NAMALWA (cell line): ENCODE measurements at regions not wholly inside any gene's neighbourhood (a gene's known extent, or its start where the extent isn't known, plus 50 kb on each side); places are given as distances from the start of the nearest gene placed in this dataset.
"Not testable (repeated sequence)": the region's sequence is repeated elsewhere in the genome, so short reads cannot be mapped to it uniquely, and the experiment has no call there.

Source experiments
- DNase-seq: peaks from one replicate; pipeline ENCODE4 v3.0.0-alpha.2; 2015; ENCODE audit warnings: low spot score

GRCh38 chr14:58730792-58731464, 93.2 kb downstream of the DACT1 start:
- DNase-seq, result no peak

- no peak for DNase-seq
Measured at GRCh38 chr14:58731465-58732293, 93.9 kb downstream of the DACT1 start.

GRCh38 chr14:58732387-58732786, 94.6 kb downstream of the DACT1 start:
- no peak for DNase-seq

GRCh38 chr14:58733451-58734208, 95.9 kb downstream of the DACT1 start:
- no peak for DNase-seq

- no peak for DNase-seq
Measured at GRCh38 chr14:58735596-58735995, 97.8 kb downstream of the DACT1 start.

- no peak for DNase-seq
Measured at GRCh38 chr14:58736606-58737005, 98.8 kb downstream of the DACT1 start.

GRCh38 chr14:58737511-58737910, 99.7 kb downstream of the DACT1 start:
- DNase-seq, result no peak

GRCh38 chr14:58738189-58738836, 100.6 kb downstream of the DACT1 start:
- no peak for DNase-seq

GRCh38 chr14:58738876-58739275, 101.1 kb downstream of the DACT1 start:
- DNase-seq, result no peak

- no peak for DNase-seq
Measured at GRCh38 chr14:58739674-58740073, 101.9 kb downstream of the DACT1 start.

GRCh38 chr14:58740379-58740935, 102.7 kb downstream of the DACT1 start:
- DNase-seq, result no peak

- DNase-seq, result no peak
Measured at GRCh38 chr14:58744801-58745394, 107.1 kb downstream of the DACT1 start.

GRCh38 chr14:58746261-58746660, 108.5 kb downstream of the DACT1 start:
- no peak for DNase-seq

- DNase-seq, result no peak
Measured at GRCh38 chr14:58746701-58747100, 108.9 kb downstream of the DACT1 start.

GRCh38 chr14:58747181-58747580, 109.4 kb downstream of the DACT1 start:
- no peak for DNase-seq

- not testable (repeated sequence) for DNase-seq
Measured at GRCh38 chr14:58748251-58748650, 110.5 kb downstream of the DACT1 start.

GRCh38 chr14:58749066-58749669, 111.4 kb downstream of the DACT1 start:
- DNase-seq, result peak; percentile 2

GRCh38 chr14:58750321-58751269, 112.8 kb downstream of the DACT1 start:
- DNase-seq, result no peak

- DNase-seq, result no peak
Measured at GRCh38 chr14:58751788-58752187, 114.0 kb downstream of the DACT1 start.

GRCh38 chr14:58752289-58752688, 114.5 kb downstream of the DACT1 start:
- DNase-seq, result no peak
